ENCODE measurements at regions not wholly inside any gene's neighbourhood (a gene's known extent, or its start where the extent isn't known, plus 50 kb on each side); places are given as distances from the start of the nearest gene placed in this dataset.
"Not testable (repeated sequence)": the region's sequence is repeated elsewhere in the genome, so short reads cannot be mapped to it uniquely, and the experiment has no call there.

GRCh38 chr5:114883675-114884074, 286.0 kb downstream of the TRIM36 start:
- Histone ChIP-seq H3K4me1 (no peaks in the 10 kb centered on the region), H3K27ac (no peak overlapping the region), H3K27me3 (no peaks in the 10 kb centered on the region), H3K9me3 (peaks cover 0 to 6% (median 0%) of the 10 kb centered on the region in 3 donors), H3K36me3 (no peaks in the 10 kb centered on the region), H3K4me3 (no peak overlapping the region)
- no peak for TF ChIP-seq POLR2A (IDR thresholded peaks at IDR 0.05)
- TF ChIP-seq, protein P1, sequence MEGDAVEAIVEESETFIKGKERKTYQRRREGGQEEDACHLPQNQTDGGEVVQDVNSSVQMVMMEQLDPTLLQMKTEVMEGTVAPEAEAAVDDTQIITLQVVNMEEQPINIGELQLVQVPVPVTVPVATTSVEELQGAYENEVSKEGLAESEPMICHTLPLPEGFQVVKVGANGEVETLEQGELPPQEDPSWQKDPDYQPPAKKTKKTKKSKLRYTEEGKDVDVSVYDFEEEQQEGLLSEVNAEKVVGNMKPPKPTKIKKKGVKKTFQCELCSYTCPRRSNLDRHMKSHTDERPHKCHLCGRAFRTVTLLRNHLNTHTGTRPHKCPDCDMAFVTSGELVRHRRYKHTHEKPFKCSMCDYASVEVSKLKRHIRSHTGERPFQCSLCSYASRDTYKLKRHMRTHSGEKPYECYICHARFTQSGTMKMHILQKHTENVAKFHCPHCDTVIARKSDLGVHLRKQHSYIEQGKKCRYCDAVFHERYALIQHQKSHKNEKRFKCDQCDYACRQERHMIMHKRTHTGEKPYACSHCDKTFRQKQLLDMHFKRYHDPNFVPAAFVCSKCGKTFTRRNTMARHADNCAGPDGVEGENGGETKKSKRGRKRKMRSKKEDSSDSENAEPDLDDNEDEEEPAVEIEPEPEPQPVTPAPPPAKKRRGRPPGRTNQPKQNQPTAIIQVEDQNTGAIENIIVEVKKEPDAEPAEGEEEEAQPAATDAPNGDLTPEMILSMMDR (IDR thresholded peaks at IDR 0.05) = no peak
- TF ChIP-seq EP300 (IDR thresholded peaks at IDR 0.05) = no peak
- no peak for TF ChIP-seq POLR2AphosphoS5 (IDR thresholded peaks at IDR 0.05)
- no CpG with 5 or more reads among the region's 2 CpGs for WGBS, 2 donors (ENCODE audit: low coverage in 1 of 2)
- ATAC-seq = no peak

- TF ChIP-seq POLR2A (IDR thresholded peaks at IDR 0.05) (no peak), POLR2AphosphoS5 (IDR thresholded peaks at IDR 0.05) (no peak), EP300 (IDR thresholded peaks at IDR 0.05) (no peak)
- TF ChIP-seq, protein P1 (IDR thresholded peaks at IDR 0.05) = no peak
- ATAC-seq = no peak
- no peak overlapping the region for H3K4me3 ChIP-seq
- H3K27me3 ChIP-seq = no peaks in the 10 kb centered on the region
- no peaks in the 10 kb centered on the region for H3K4me1 ChIP-seq
- no peaks in the 10 kb centered on the region for H3K9me3 ChIP-seq
- H3K36me3 ChIP-seq = no peaks in the 10 kb centered on the region
- no peak overlapping the region for H3K27ac ChIP-seq
Measured at GRCh38 chr5:114859438-114859735, 310.3 kb downstream of the TRIM36 start.

DNA sequence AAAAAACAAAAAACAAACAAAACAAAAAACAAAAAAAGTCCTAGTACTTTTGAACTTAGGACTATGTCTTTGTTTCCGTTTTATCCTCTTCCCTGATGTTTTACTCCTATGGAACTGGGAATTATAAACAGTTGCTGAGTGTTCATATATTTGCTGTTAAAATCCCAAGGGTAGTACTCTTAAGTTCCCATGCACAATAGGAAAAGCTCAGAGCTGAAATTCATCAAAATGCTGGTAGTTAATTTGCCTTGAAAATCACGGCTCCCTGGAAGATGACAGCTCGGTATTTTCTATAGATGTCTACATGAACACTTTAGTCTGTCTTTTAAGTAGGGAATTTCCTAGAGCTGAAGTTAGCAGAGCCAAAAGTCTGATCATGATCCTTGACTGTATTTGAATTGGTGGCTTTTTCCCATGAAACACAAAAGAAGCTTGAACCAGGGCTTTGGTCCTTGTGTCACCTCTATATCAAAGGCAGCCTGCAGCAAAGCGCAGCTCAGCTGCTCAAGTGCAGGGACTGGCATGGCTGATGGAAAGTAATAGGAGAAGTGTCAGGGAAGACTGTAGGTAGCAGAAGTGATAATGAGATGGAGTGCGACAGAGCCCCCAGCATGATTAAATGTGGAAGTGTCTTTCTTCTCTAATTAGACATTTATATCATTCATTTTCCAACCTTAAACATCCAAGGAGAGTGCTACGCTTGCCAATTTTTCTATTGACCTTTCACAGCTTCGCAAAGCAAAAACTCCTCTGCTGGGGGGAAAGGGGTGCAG, 310.9 kb downstream of the TRIM36 start:
- Histone ChIP-seq H3K27ac (no peak overlapping the region), H3K27me3 (no peaks in the 10 kb centered on the region), H3K4me3 (no peak overlapping the region), H3K4me1 (no peaks in the 10 kb centered on the region), H3K9me3 (no peaks in the 10 kb centered on the region), H3K36me3 (no peaks in the 10 kb centered on the region)
- TF ChIP-seq, protein P1 (IDR thresholded peaks at IDR 0.05) = no peak
- 66 to 67% methylated on average over 7 of the region's 7 CpGs for WGBS, 2 donors (ENCODE audit: low coverage in 1 of 2)
- ATAC-seq = no peak

DNA sequence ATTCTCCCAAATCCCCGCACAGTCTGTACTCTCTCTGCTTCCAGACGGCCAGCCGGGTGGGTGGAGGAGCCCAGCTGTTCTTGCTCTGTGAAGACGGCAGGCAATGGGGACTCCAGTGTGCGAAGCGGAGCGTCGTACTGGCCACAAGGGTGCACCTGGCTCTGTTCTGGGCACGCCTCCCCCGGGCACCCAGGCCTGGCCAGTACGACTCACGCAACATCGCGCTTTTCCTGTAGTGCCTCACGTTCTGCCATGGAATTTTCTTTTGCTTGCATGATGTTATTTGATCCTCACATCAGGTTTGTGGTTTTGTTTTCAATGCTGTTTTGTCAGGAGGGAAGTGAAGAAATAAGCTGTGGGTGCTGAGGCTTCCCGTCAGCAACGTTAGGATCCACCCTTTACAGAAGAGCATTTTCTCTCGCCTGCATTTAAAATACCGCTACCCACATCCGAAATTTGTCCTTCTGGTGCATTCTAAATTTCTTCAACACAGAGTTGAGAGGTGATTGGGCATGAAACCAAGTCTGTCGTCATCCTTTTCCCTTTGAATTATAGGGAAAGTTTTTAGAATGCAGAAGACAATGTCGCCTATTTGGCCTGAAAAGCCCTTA, 311.7 kb downstream of the TRIM36 start:
- H3K27ac ChIP-seq = no peak overlapping the region
- TF ChIP-seq, protein P1 (IDR thresholded peaks at IDR 0.05) = no peak
- WGBS, 2 donors (ENCODE audit: low coverage in 1 of 2) = 37 to 50% methylated on average over 7 to 9 of the region's 22 CpGs

DNA sequence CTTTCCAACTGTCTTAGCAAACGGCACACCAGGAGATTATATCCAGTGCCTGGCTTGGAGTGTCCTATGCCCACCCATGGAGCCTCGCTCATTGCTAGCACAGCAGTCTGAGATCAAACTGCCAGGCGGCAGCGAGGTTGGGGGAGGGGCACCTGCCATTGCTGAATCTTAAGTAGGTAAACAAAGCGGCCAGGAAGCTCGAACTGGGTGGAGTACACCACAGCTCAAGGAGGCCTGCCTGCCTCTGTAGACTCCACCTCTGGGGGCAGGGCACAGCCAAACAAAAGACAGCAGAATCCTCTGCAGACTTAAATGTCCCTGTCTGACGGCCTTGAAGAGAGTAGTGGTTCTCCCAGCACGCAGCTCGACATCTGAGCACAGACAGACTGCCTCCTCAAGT, 325.0 kb downstream of the TRIM36 start:
- not testable (repeated sequence) for H3K4me1 ChIP-seq, ATAC-seq, H3K27me3 ChIP-seq, H3K27ac ChIP-seq, H3K4me3 ChIP-seq, H3K36me3 ChIP-seq
- WGBS, 2 donors (ENCODE audit: low coverage in 1 of 2) = 81% methylated on average over 4 of the region's 9 CpGs; no CpG with 5 or more reads in 1 of the 2 donors
- peaks cover 0 to 31% (median 0%) of the 10 kb centered on the region in 3 donors for H3K9me3 ChIP-seq

More for the DNA sequence above, 311.7 kb downstream of the TRIM36 start:
- no peaks in the 10 kb centered on the region for H3K4me1 ChIP-seq
- H3K36me3 ChIP-seq = no peaks in the 10 kb centered on the region
- H3K4me3 ChIP-seq = no peak overlapping the region
- no peak for ATAC-seq
- no peaks in the 10 kb centered on the region for H3K27me3 ChIP-seq
- peaks cover 0 to 2% (median 0%) of the 10 kb centered on the region in 3 donors for H3K9me3 ChIP-seq
